ENCODE measurements at regions not wholly inside any gene's neighbourhood (a gene's known extent, or its start where the extent isn't known, plus 50 kb on each side); places are given as distances from the start of the nearest gene placed in this dataset.
"Not testable (repeated sequence)": the region's sequence is repeated elsewhere in the genome, so short reads cannot be mapped to it uniquely, and the experiment has no call there.

GRCh38 chr11:95414217-95414616, 183.2 kb upstream of the SESN3 start:
- Histone ChIP-seq H3K9me3 (replicated peaks) (no peaks in the 10 kb centered on the region), H3K4me1 (no peaks in the 10 kb centered on the region), H3K4me3 (no peak overlapping the region), H3K27me3 (ENCODE audit: low read depth) (no peaks in the 10 kb centered on the region), H3K27ac (replicated peaks) (no peak overlapping the region), H3K36me3 (no peaks in the 10 kb centered on the region)
- DNase-seq = no peak
- no peak for TF ChIP-seq CTCF (IDR thresholded peaks at IDR 0.05; ENCODE audit: borderline replicate concordance)
- intact Hi-C loops (cut with micrococcal nuclease) = no loop called here

GRCh38 chr11:95413761-95414160, 182.8 kb upstream of the SESN3 start:
- H3K36me3 ChIP-seq = no peaks in the 10 kb centered on the region
- DNase-seq = no peak
- TF ChIP-seq CTCF (IDR thresholded peaks at IDR 0.05; ENCODE audit: borderline replicate concordance) = no peak
- H3K27ac ChIP-seq (replicated peaks) = no peak overlapping the region
- H3K4me1 ChIP-seq = no peaks in the 10 kb centered on the region
- intact Hi-C loops (cut with micrococcal nuclease) = no loop called here
- H3K27me3 ChIP-seq (ENCODE audit: low read depth) = no peaks in the 10 kb centered on the region
- H3K4me3 ChIP-seq = no peak overlapping the region
- no peaks in the 10 kb centered on the region for H3K9me3 ChIP-seq (replicated peaks)

GRCh38 chr11:95413021-95413420, 182.0 kb upstream of the SESN3 start:
- H3K9me3 ChIP-seq (replicated peaks) = no peaks in the 10 kb centered on the region
- H3K27ac ChIP-seq (replicated peaks) = no peak overlapping the region
- H3K27me3 ChIP-seq (ENCODE audit: low read depth) = no peaks in the 10 kb centered on the region
- intact Hi-C loops (cut with micrococcal nuclease) = no loop called here
- H3K36me3 ChIP-seq = no peaks in the 10 kb centered on the region
- H3K4me1 ChIP-seq = no peaks in the 10 kb centered on the region
- no peak for TF ChIP-seq CTCF (IDR thresholded peaks at IDR 0.05; ENCODE audit: borderline replicate concordance)
- no peak overlapping the region for H3K4me3 ChIP-seq
- no peak for DNase-seq

- Histone ChIP-seq H3K27me3 (ENCODE audit: low read depth) (no peaks in the 10 kb centered on the region), H3K9me3 (replicated peaks) (no peaks in the 10 kb centered on the region), H3K27ac (replicated peaks) (no peak overlapping the region), H3K36me3 (no peaks in the 10 kb centered on the region), H3K4me1 (no peaks in the 10 kb centered on the region), H3K4me3 (no peak overlapping the region)
- intact Hi-C loops (cut with micrococcal nuclease) = no loop called here
- no peak for DNase-seq
- TF ChIP-seq CTCF (IDR thresholded peaks at IDR 0.05; ENCODE audit: borderline replicate concordance) = no peak
Observed at GRCh38 chr11:95412074-95412473, 181.1 kb upstream of the SESN3 start.

- DNase-seq; H3K27me3 ChIP-seq (ENCODE audit: low read depth); H3K27ac ChIP-seq (replicated peaks); H3K9me3 ChIP-seq (replicated peaks); intact Hi-C loops (cut with micrococcal nuclease); H3K36me3 ChIP-seq; H3K4me1 ChIP-seq; H3K4me3 ChIP-seq: not testable (repeated sequence)
Observed at GRCh38 chr11:95410707-95411106, 179.7 kb upstream of the SESN3 start.

GRCh38 chr11:95406271-95406670, 175.3 kb upstream of the SESN3 start:
- no peak for TF ChIP-seq CTCF (IDR thresholded peaks at IDR 0.05; ENCODE audit: borderline replicate concordance)
- H3K4me1 ChIP-seq = no peaks in the 10 kb centered on the region
- H3K9me3 ChIP-seq (replicated peaks) = peaks cover 12% of the 10 kb centered on the region
- no peak overlapping the region for H3K27ac ChIP-seq (replicated peaks)
- H3K4me3 ChIP-seq = no peak overlapping the region
- intact Hi-C loops (cut with micrococcal nuclease) = no loop called here
- DNase-seq = no peak
- H3K36me3 ChIP-seq = no peaks in the 10 kb centered on the region
- no peaks in the 10 kb centered on the region for H3K27me3 ChIP-seq (ENCODE audit: low read depth)

Data from left ventricle myocardium inferior (tissue), 1 donor.